ENCODE measurements at regions not wholly inside any gene's neighbourhood (a gene's known extent, or its start where the extent isn't known, plus 50 kb on each side); places are given as distances from the start of the nearest gene placed in this dataset.

DNA sequence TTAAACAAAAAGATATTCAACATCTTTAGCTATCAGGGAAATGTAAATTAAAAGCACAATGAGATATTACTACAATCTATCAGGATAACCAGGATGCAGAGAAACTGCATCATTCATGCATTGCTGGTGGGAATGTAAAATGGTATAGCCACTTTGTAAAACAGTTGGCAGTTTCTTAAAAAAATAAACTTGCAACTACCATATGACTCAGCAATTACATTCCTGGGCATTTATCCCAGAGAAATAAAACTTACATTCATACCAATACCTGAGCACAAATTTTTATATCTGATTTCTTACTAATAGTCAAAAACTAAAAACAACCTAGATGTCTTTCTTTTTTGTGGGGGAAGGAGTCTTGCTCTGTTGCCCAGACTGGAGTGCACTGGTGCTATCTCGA is 190.3 kb upstream of the TAB2 start:
- no peak overlapping the region for H3K4me3 ChIP-seq (ENCODE audit: low read length)
- DNase-seq (ENCODE audit: low read depth), result peak; percentile 50
- TF ChIP-seq CTCF (conservative IDR thresholded peaks at IDR 0.05; ENCODE audit: low read length), result no peak

DNA sequence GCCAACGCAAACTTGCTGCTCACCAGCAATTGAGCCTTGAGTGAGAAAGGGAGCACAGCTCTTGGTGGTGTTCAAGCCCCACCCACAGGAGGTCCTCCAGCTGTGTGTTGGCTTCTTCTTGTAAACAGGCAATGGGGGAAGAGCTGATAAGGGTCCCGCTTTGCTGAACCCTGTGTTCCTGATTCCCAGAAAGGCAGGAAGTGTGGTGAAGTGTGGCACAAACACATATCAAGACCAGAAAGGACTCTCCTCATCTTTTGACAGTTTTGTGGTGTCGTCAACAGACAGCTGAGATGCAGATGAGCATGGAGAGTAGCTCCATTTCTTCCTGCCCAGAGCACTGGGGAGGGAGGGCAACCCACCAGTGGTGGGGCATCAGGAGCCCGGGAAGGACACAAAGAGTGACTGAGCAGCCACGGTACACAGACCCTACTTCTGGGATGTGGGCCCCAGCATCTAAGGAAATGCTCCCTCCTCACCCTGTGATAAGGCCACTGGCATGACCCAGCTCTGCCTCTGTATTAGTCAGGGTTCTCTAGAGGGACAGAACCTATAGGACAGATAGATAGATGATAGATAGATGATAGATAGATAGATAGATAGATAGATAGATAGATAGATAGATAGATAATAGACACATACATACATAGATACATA is 188.9 kb upstream of the TAB2 start:
- DNase-seq (ENCODE audit: low read depth), result no peak

DNA sequence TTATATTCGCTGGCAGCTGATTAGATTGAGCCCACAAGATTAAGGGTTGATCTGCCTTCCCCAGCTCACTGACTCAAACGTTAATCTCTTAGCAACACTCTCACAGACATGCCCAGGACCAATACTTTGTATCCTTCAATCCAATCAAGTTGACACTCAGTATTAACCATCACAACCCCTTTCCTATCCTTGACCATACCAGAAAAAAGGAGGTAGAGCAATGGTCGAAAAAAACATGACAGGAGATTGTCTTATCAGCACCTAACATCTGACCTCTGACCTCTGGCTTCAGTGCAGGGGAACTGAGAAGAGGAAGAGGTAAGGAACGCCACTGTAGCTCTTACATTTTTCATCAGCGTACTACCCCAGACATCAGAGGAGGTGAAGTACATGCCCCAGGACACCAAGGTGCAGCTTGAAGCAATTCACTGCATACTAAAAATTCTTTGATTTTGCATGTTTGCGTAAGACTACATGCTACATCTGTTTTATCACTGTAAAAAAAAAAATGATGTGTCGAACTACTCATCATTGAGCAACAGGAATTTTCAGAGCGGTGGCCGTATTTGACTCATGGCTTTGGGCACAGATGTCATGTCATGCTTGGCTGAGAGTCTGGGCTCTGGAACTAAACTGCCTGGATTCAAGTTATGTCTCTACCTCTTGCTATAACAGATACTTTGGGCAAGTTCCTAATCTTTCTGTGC is 188.0 kb upstream of the TAB2 start:
- DNase-seq (ENCODE audit: low read depth), result peak; percentile 88
- no peak for TF ChIP-seq CTCF (conservative IDR thresholded peaks at IDR 0.05; ENCODE audit: low read length)
- H3K4me3 ChIP-seq (ENCODE audit: low read length), result no peak overlapping the region

More for the DNA sequence above, 188.9 kb upstream of the TAB2 start:
- no peak for TF ChIP-seq CTCF (conservative IDR thresholded peaks at IDR 0.05; ENCODE audit: low read length)
- H3K4me3 ChIP-seq (ENCODE audit: low read length), result no peak overlapping the region

- peak; percentile 4 for DNase-seq (ENCODE audit: low read depth)
- H3K4me3 ChIP-seq (ENCODE audit: low read length), result no peak overlapping the region
- TF ChIP-seq CTCF (conservative IDR thresholded peaks at IDR 0.05; ENCODE audit: low read length), result no peak
Measured at GRCh38 chr6:149130090-149130489, 187.4 kb upstream of the TAB2 start.

DNA sequence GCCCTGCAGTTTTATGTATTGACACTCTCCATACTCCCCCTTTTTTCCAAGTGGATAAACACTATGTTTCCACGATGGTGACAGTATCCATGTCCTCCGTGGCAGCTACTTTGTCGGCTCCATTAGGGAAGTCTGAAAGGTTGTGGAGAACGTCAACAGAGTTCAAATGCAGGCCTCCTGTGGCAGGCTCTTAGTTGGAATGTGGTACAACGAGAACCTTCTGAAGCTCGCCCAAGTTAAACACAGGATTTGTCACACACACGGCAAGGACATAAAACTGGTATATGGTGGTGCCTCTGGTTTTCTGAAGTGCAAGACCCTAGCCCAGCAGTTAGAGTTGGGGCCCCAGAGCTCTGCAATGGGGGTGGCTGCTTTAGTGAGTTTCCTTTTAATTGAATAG is 187.0 kb upstream of the TAB2 start:
- TF ChIP-seq CTCF (conservative IDR thresholded peaks at IDR 0.05; ENCODE audit: low read length), result no peak
- peak; percentile 5 for DNase-seq (ENCODE audit: low read depth)
- H3K4me3 ChIP-seq (ENCODE audit: low read length), result no peak overlapping the region

- no peak for DNase-seq (ENCODE audit: low read depth)
- TF ChIP-seq CTCF (conservative IDR thresholded peaks at IDR 0.05; ENCODE audit: low read length), result no peak
- H3K4me3 ChIP-seq (ENCODE audit: low read length), result no peak overlapping the region
Measured at GRCh38 chr6:149131891-149132290, 185.6 kb upstream of the TAB2 start.

DNA sequence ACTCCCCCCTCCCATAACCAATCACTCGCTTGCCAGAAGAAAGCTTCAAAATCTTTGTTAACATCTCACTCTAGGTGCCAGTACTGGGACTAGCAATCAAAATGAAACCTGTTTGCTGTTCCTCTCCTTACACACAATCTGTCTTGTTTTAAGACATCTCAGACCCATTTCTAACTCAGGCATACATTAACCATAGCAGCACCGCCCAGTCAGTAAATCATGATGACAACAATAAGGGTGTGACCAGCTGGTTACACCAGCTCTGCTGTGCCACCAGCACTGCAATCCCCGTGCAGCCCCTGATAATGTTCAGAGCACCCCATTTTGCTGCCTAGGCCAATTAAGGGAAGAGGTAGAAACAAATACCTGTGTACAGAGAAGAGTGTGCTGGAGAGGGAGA is 185.2 kb upstream of the TAB2 start:
- TF ChIP-seq CTCF (conservative IDR thresholded peaks at IDR 0.05; ENCODE audit: low read length), result no peak
- DNase-seq (ENCODE audit: low read depth), result no peak
- H3K4me3 ChIP-seq (ENCODE audit: low read length), result no peak overlapping the region

Data from AG10803 (cell line).